HEK293T (cell line): ENCODE measurements at regions not wholly inside any gene's neighbourhood (a gene's known extent, or its start where the extent isn't known, plus 50 kb on each side); places are given as distances from the start of the nearest gene placed in this dataset.

Source experiments
- BHLHE40 ChIP-seq: fragments of 450-650 bp; IDR thresholded peaks from 2 replicates; pipeline ENCODE4 v1.6.1; 2016; ENCODE audit warnings: mild to moderate bottlenecking, moderate library complexity, borderline replicate concordance
- CTBP1 ChIP-seq: fragments of 450-650 bp; IDR thresholded peaks from 2 replicates; pipeline ENCODE4 v1.6.1; 2016; ENCODE audit warnings: borderline replicate concordance
- ELF4 ChIP-seq: fragments of 450-650 bp; IDR thresholded peaks from 2 replicates; pipeline ENCODE4 v1.6.1; 2017; ENCODE audit warnings: antibody characterized with exemption
- FOXK2 ChIP-seq: fragments of 450-650 bp; IDR thresholded peaks from 2 replicates; pipeline ENCODE4 v1.6.1; 2016; ENCODE audit warnings: mild to moderate bottlenecking
- FOXM1 ChIP-seq: fragments of 450-650 bp; IDR thresholded peaks from 2 replicates; pipeline ENCODE4 v1.6.1; 2017; ENCODE audit warnings: mild to moderate bottlenecking, borderline replicate concordance
- HDGF ChIP-seq: fragments of 450-650 bp; IDR thresholded peaks from 2 replicates; pipeline ENCODE4 v1.6.1; 2017; ENCODE audit warnings: antibody characterized with exemption, borderline replicate concordance
- L3MBTL2 ChIP-seq: fragments of 450-650 bp; conservative IDR thresholded peaks from 2 replicates; pipeline ENCODE4 v1.6.1; 2016; ENCODE audit warnings: mild to moderate bottlenecking
- NFRKB ChIP-seq: fragments of 450-650 bp; IDR thresholded peaks from 2 replicates; pipeline ENCODE4 v1.6.1; 2016; ENCODE audit warnings: mild to moderate bottlenecking, moderate library complexity
- PKNOX1 ChIP-seq: fragments of 450-650 bp; IDR thresholded peaks from 2 replicates; pipeline ENCODE4 v1.6.1; 2016
- SP1 ChIP-seq: fragments of 450-650 bp; IDR thresholded peaks from 2 replicates; pipeline ENCODE4 v1.6.1; 2017
- SUZ12 ChIP-seq: fragments of 450-650 bp; IDR thresholded peaks from 2 replicates; pipeline ENCODE4 v1.6.1; 2016; ENCODE audit warnings: mild to moderate bottlenecking
- TARDBP ChIP-seq: fragments of 450-650 bp; IDR thresholded peaks from 2 replicates; pipeline ENCODE4 v1.6.1; 2016
- ZNF384 ChIP-seq: fragments of 450-650 bp; IDR thresholded peaks from 2 replicates; pipeline ENCODE4 v1.6.1; 2016

GRCh38 chr3:72376956-72377710 is 471.1 kb downstream of the SHQ1 start:
- TF ChIP-seq SUZ12 (no peak), CTBP1 (no peak), BHLHE40 (no peak), FOXM1 (no peak), TARDBP (no peak), PKNOX1 (no peak), FOXK2 (no peak), SP1 (no peak), ZNF384 (no peak), L3MBTL2 (no peak), ELF4 (no peak), NFRKB (no peak), HDGF (no peak)
